Suprapubic skin (tissue), 4 donors: ENCODE measurements at regions not wholly inside any gene's neighbourhood (a gene's known extent, or its start where the extent isn't known, plus 50 kb on each side); places are given as distances from the start of the nearest gene placed in this dataset.
"Not testable (repeated sequence)": the region's sequence is repeated elsewhere in the genome, so short reads cannot be mapped to it uniquely, and the experiment has no call there.

Source experiments
- CTCF ChIP-seq, 2 donors: fragments of 200-600 bp in 1 of 2; fragments of 450-650 bp in 1 of 2; sonication (generic) in 1 of 2; IDR thresholded peaks; one replicate each; pipeline ENCODE4 v1.5.1; 2016 to 2019; ENCODE audit warnings: antibody characterized with exemption in 2 of 2, mild to moderate bottlenecking in 1 of 2, moderate library complexity in 1 of 2
- POLR2A ChIP-seq, 2 donors: fragments of 450-650 bp; IDR thresholded peaks; one replicate each; pipeline ENCODE4 v1.6.1; 2017; ENCODE audit warnings: antibody characterized with exemption in 2 of 2, mild to moderate bottlenecking in 2 of 2, moderate library complexity in 2 of 2
- POLR2AphosphoS5 ChIP-seq, 3 donors: sonication (generic); formaldehyde crosslinking; IDR thresholded peaks; one replicate each; pipeline ENCODE4 v1.6.1; 2017; ENCODE audit warnings: antibody characterized with exemption in 3 of 3

- TF ChIP-seq CTCF, POLR2AphosphoS5, POLR2A (IDR thresholded peaks at IDR 0.05): not testable (repeated sequence)
These were observed 186.1 kb downstream of the LMLN start for GRCh38 chr3:198146070-198146469.
